ENCODE measurements at regions not wholly inside any gene's neighbourhood (a gene's known extent, or its start where the extent isn't known, plus 50 kb on each side); places are given as distances from the start of the nearest gene placed in this dataset.

DNA sequence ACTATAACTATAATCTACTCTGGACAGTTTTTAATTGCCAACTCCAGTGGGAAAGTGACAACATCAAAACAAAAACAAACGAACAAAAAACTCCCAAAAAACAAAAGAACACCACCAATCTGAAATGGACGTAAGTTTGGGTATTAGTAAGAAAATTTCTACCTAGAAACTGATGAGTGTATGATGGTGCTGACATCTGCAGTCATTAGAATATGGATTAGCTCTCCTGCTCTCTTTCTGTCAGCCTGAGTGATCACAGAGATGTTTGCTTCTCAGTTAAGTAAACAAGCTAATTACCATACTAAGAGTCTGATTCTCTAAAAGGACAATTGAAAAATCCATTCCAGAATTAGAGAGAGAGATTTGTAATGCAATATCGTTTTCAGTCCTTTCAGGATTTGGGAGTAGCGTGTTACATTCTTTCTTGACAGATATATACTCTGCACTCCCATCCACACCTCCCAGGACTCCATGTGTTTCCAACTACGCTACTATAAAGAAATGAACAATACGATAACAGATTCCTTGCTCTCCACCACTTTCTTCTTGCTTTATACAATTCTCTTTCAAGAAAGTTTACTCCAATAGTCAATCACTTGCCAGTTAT, 1347.4 kb upstream of the PIK3C3 start:
- TF ChIP-seq YY1 (IDR thresholded peaks at IDR 0.05; ENCODE audit: insufficient read depth, insufficient read length), result no peak
- no peak for TF ChIP-seq ZNF274 (IDR thresholded peaks at IDR 0.05; ENCODE audit: low read depth, low read length)
- no peak for TF ChIP-seq SUZ12 (IDR thresholded peaks at IDR 0.05; ENCODE audit: extremely low read depth, insufficient read depth, insufficient read length)

Data from NT2/D1 (cell line).